HepG2 (cell line): ENCODE measurements at regions not wholly inside any gene's neighbourhood (a gene's known extent, or its start where the extent isn't known, plus 50 kb on each side); places are given as distances from the start of the nearest gene placed in this dataset.

Source experiments
- FOXM1 ChIP-seq: sonication (generic); formaldehyde crosslinking; IDR thresholded peaks from 2 replicates; pipeline ENCODE4 v1.5.0; 2020; ENCODE audit warnings: missing genetic modification reagents
- HDAC2 ChIP-seq: sonication (generic); formaldehyde crosslinking; IDR thresholded peaks from 2 replicates; pipeline ENCODE4 v1.4.0; 2020; ENCODE audit warnings: missing genetic modification reagents
- MBD4 ChIP-seq: IDR thresholded peaks from 2 replicates; pipeline ENCODE4 v1.6.1; 2012; ENCODE audit warnings: low read length, inconsistent platforms, borderline replicate concordance
- RAD21 ChIP-seq: fragments of 450-650 bp; formaldehyde crosslinking; IDR thresholded peaks from 2 replicates; pipeline ENCODE4 v1.5.0; 2020; ENCODE audit warnings: mild to moderate bottlenecking
- ZBTB4 ChIP-seq: sonication (generic); formaldehyde crosslinking; IDR thresholded peaks from 2 replicates; pipeline ENCODE4 v1.4.0; 2020; ENCODE audit warnings: missing genetic modification reagents, mild to moderate bottlenecking, borderline replicate concordance
- ZNF788 ChIP-seq: sonication (generic); formaldehyde crosslinking; IDR thresholded peaks from 2 replicates; pipeline ENCODE4 v1.5.0; 2020; ENCODE audit warnings: mild to moderate bottlenecking, missing genetic modification reagents, borderline replicate concordance

- TF ChIP-seq RAD21 (CRISPR knock-in tag) = no peak
- no peak for TF ChIP-seq FOXM1 (CRISPR knock-in tag)
- no peak for TF ChIP-seq ZBTB4
- TF ChIP-seq HDAC2 (CRISPR knock-in tag) = no peak
- TF ChIP-seq MBD4 = no peak
- no peak for TF ChIP-seq ZNF788 (CRISPR knock-in tag)
Observed at GRCh38 chr13:83077499-83077898, 804.8 kb downstream of the SLITRK1 start.
